HG02870 (cell line): ENCODE measurements at regions not wholly inside any gene's neighbourhood (a gene's known extent, or its start where the extent isn't known, plus 50 kb on each side); places are given as distances from the start of the nearest gene placed in this dataset.
A peak's percentile ranks its signal among the peaks of the same experiment; 100 is the strongest.
"Not testable (repeated sequence)": the region's sequence is repeated elsewhere in the genome, so short reads cannot be mapped to it uniquely, and the experiment has no call there.

Experiments
- ATAC-seq: cut with Tn5 transposase; IDR thresholded peaks from one replicate; pipeline ENCODE4 v1.9.1; 2021; ENCODE audit warnings: mild to moderate bottlenecking, moderate library complexity; ENCODE audit not compliant: unreplicated experiment

- no peak for ATAC-seq
Measured at GRCh38 chr6:80531681-80532619, 425.5 kb downstream of the BCKDHB start.

DNA sequence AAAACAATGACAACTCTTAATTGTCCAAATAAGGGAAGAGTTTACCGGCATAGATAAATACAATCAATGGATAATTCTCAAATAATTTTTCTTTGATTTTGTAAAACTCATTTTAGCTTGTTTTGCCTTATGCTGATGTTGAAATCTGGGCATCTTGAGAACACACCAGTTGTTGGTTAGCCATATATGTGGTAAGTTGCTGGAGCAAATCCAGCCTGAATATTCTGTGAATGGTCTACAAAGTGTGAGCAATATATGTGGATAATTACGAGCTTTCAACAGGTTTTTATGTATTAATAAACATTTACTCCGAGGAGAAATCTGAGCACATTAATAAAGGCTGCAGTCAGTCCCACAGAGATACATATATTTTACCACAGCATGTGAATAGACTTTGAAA lies 423.6 kb downstream of the BCKDHB start:
- ATAC-seq, result no peak

DNA sequence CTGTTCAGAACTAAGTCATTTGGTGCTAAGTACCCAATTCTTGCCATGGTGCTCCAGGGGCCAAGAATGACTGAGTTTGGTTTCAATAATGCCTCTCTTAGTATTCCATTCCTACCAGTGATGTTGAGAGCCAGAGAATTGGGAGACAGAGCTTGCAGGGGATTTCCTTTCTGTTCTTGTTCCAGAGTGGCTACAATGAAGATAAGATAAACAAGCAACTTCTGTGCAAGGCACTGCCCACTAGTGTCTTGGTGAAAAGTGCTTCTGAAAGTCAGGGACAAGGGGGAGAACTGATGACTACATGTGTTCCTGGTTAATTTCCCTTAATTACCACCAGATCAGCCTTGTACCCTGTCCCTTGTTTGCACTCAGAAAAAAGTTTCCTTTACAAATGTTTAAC lies 421.6 kb downstream of the BCKDHB start:
- no peak for ATAC-seq

- no peak for ATAC-seq
Measured at GRCh38 chr6:80527552-80528052, 421.1 kb downstream of the BCKDHB start.

DNA sequence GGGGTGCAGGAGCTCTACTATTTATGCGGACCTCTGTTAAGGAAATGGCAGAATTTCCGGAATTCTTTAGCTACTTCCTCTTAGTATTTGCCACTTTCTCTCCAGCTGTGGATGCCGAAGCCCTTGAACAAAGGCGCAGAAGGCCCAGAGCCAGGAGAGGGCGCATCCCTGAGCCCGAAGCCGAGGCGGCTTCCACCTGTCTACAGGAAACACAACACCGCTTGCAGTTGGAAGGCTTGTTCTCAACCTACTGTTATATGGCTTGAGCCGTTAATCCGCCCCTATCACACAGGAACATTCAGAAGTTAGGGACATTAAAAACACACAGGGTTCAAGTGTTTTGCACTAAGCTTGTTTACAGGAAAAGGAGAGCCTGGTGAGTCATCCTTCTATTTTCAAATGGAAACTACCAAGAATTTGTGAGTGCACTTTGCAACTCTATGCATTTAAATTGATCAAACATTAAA lies 417.1 kb downstream of the BCKDHB start:
- ATAC-seq, result no peak

- ATAC-seq, result no peak
Measured at GRCh38 chr6:80523010-80523409, 416.5 kb downstream of the BCKDHB start.

GRCh38 chr6:80522576-80522975 lies 416.1 kb downstream of the BCKDHB start:
- ATAC-seq, result no peak

GRCh38 chr6:80519811-80520594 lies 413.5 kb downstream of the BCKDHB start:
- no peak for ATAC-seq

- no peak for ATAC-seq
Measured at GRCh38 chr6:80517525-80517924, 411.1 kb downstream of the BCKDHB start.

GRCh38 chr6:80510521-80510920 lies 404.1 kb downstream of the BCKDHB start:
- ATAC-seq, result not testable (repeated sequence)

DNA sequence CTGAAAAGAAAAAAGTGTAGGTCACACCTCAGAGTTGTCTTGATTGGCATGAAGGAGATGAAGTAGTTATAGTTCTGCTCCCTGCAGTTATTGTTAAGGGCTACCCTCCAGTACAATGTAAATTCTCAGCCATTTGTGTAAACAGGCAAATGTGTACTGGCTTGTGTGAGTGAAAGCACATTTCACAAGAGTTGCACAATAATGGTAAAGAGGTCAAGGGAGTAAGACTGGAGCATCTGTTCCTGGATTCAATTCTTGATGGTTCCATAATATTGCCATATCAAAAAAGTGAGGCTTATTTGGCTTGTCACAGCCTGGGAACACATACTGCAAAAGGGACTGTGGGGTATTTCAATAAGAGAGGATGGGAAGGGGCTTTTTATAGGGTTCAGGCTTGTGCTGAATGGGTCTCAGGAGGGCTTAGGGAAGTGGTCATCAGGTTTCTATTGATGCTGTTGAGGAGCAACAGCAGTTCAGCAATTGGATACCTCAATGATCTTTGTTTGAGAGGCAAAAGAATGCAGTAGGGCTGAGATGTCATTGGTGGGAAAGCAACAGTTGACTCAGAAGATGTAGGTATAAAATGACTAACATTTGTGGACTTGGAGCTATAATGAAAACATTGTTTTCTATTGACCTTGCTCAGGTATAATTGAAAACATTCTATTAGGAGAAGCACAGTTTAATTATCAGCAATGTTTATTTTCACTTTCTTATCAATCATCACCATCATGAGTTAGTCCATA lies 402.6 kb downstream of the BCKDHB start:
- ATAC-seq, result no peak

GRCh38 chr6:80504882-80505281 lies 398.4 kb downstream of the BCKDHB start:
- no peak for ATAC-seq

- no peak for ATAC-seq
Measured at GRCh38 chr6:80503660-80504059, 397.2 kb downstream of the BCKDHB start.

GRCh38 chr6:80502871-80503270 lies 396.4 kb downstream of the BCKDHB start:
- ATAC-seq, result no peak

DNA sequence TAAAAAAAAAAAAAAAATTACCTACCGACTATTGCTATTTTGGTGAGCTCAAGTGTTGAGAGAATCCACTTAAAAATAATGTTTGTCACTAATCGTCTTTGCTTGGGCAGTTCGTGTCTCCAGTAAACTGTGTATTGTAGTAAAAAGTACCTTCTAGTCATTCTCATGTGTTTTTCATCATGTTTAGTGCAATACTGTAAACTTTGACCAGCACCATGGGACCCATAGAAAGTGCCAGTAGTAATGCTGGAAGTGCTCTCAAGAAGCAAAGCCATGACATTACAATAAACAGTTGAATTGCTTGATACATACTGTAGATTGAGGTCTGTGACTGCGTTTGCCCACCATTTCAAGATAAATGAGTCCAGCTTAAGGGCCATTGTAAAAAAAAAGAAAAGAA lies 395.2 kb downstream of the BCKDHB start:
- ATAC-seq, result no peak

DNA sequence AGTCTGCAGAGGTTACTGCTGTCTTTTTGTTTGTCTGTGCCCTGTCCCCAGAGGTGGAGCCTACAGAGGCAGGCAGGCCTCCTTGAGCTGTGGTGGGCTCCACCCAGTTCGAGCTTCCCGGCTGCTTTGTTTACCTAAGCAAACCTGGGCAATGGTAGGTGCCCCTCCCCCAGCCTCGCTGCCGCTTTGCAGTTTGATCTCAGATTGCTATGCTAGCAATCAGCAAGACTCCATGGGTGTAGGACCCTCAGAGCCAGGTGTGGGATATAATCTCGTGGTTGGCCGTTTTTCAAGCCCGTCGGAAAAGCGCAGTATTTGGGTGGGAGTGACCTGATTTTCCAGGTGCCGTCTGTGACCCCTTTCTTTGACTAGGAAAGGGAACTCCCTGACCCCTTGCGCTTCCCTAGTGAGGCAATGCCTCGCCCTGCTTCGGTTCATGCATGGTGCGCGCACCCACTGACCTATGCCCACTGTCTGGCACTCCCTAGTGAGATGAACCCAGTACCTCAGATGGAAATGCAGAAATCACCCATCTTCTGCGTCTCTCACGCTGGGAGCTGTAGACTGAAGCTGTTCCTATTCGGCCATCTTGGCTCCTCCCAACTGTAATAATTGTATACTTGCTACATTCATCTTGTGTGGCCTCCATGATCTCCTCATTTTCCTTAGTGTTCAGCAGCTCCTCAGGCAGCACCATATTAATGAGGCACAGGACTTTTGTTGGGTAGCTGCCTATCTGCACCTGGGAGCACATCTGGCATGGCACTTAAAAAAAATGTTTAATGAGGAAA lies 391.4 kb downstream of the BCKDHB start:
- not testable (repeated sequence) for ATAC-seq

DNA sequence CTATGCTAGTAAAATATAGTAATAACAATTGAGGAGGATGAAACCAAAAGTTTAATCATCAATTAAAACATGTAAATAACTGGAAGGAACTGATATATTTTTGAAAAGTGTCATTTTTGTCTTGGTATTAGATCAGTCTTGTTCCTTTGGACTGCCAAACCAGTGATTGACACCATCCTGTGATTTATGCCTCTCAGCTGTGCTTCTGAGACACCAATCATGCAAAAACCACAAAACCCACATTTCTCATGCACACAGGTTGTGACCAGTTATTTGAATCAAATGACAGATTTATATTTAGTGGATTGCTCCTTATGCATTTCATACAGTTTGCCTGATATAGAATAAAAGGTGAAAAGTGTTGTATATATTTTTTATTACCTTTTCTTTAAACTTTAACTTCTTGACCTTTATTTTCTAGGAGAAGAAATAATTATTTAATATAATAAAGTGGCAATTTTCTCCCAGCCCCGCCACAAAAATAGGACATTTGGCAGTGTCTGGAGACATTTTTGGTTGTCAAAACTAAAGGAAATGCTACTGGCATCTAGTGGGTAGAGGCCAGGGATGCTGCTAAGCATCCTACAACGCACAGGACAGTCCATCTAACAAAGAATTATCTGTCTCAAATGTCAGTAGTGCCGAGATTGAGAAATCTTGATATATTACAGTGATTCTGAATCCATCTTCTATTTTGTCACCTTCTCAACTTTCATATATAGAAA lies 383.6 kb downstream of the BCKDHB start:
- no peak for ATAC-seq

- peak; percentile 70 for ATAC-seq
Measured at GRCh38 chr6:80488190-80488589, 381.7 kb downstream of the BCKDHB start.

DNA sequence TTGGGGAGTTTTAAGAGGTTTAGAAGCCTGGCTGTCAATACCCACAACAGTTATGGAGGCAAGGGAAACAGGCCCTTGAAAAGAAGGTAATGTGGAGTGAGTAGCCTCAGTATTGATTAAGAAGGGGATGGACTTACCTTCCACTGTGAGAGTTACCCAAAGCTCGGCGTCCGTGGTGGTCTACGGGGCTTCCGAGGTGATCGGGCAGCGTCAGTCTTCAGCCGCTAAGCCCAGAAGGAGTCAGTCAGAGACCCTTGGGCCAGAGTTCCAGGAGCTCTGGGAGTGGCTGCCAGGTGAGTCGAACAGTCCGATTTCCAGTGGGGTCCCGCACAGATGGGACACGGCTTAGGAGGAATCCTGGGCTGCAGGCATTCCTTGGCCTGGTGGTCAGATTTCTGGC lies 379.0 kb downstream of the BCKDHB start:
- not testable (repeated sequence) for ATAC-seq
